GM21619 (cell line): ENCODE measurements at regions not wholly inside any gene's neighbourhood (a gene's known extent, or its start where the extent isn't known, plus 50 kb on each side); places are given as distances from the start of the nearest gene placed in this dataset.

Experiments
- ATAC-seq: cut with Tn5 transposase; IDR thresholded peaks from one replicate; pipeline ENCODE4 v1.9.1; 2021; ENCODE audit not compliant: unreplicated experiment

- no peak for ATAC-seq
These were observed 268.2 kb downstream of the TENT5A start for GRCh38 chr6:81484251-81484650.

DNA sequence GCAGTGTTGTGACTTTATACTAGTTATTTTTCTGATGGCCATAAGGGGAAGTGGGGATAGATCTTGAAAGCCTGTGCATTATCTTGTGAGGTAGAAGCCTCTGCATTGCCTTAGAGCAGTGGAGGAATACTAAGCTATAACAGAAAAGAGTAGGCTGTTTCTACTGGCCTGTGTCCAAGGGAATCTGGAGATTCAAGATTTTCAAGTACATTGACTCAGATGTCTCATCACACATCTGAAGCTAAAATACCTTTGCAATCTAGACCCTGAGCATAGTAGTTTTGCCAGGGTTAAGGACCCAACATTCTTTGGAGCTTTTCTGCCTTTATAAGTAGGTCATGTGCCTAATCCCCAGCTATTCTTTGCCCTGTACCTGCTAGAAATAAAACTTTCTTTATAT, 272.3 kb downstream of the TENT5A start:
- ATAC-seq: no peak

- ATAC-seq: no peak
These were observed 275.6 kb downstream of the TENT5A start for GRCh38 chr6:81476881-81477280.

GRCh38 chr6:81475646-81476045, 276.8 kb downstream of the TENT5A start:
- ATAC-seq: no peak

GRCh38 chr6:81465859-81466258, 286.6 kb downstream of the TENT5A start:
- ATAC-seq: no peak

GRCh38 chr6:81456416-81456815, 296.1 kb downstream of the TENT5A start:
- no peak for ATAC-seq

DNA sequence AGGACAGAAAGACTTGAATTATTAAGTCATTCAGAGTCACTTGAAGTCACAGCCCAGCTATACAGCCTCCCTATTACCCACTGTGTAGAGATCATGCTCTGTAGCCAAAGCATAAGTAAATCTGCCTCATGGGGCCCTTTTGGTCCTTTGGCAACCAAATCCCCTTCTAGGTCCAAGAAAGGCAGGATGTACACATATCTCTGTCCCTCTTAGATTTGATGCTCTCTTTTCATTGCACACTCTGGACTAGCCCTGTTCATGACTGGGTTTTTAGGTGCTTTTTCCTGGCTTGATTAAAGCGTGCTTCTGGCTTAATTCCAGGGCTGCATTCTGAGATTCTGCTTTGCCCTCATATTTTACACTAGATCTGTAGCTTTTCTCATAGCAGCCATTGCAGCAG, 296.8 kb downstream of the TENT5A start:
- ATAC-seq: no peak

GRCh38 chr6:81451787-81452186, 300.7 kb downstream of the TENT5A start:
- peak; percentile 97 for ATAC-seq

- ATAC-seq: no peak
These were observed 302.3 kb downstream of the TENT5A start for GRCh38 chr6:81450180-81450579.

- ATAC-seq: no peak
These were observed 306.0 kb downstream of the TENT5A start for GRCh38 chr6:81446509-81446908.

- no peak for ATAC-seq
These were observed 313.1 kb downstream of the TENT5A start for GRCh38 chr6:81439417-81439816.

DNA sequence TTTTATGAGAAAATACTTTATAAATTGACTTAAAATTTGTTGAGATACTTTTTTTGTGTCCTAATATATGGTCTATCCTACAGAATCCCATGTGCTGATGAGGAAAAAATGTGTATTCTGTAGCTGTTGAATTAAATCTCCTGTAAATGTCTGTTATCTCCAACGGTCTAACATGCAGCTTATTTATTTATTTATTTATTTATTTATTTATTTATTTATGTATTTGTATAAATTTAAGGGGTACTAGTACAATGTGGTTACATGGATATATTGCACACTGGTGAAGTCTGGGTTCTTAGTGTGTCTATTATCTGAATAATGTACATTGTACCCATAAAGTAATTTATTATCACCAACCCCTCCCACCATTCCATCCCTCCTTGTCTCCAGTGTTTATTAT, 315.5 kb downstream of the TENT5A start:
- no peak for ATAC-seq

DNA sequence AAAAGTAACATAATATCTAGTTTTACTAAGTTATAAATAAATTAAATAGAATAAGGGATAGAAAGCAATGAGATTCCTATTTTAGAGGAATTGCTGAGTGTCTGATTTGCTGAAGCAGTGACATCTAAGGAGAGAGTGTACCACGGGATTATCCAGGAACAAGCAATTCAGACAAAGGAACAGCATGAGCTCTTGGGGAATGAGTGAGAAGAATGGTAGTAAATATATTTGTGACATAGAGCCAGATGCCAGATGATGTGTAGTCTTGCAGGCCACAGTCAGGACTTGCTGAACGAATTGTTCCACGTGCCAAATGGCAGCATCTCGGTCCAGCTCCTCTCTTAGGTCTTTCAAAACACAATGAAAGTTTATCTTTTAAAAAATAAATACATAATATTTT, 339.2 kb downstream of the TENT5A start:
- no peak for ATAC-seq

- no peak for ATAC-seq
These were observed 350.4 kb downstream of the TENT5A start for GRCh38 chr6:81401970-81402690.

DNA sequence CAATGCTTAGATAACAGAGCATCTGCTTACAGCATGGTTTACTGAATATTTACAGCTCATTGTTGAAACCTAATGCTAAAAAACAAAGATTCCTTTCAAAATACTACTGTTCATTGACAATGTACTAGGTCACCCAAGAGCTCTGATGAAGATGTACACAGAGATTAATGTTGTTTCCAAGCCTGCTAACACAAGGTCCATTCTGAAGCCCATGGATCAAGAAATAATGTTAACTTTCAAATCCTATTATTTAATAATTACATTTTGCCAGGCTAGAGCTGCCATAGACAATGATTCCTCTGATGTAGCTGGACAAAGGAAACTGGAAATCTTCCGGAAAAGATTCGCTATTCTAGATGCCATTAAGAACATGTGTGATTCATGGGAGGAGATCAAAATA, 355.6 kb downstream of the TENT5A start:
- no peak for ATAC-seq

DNA sequence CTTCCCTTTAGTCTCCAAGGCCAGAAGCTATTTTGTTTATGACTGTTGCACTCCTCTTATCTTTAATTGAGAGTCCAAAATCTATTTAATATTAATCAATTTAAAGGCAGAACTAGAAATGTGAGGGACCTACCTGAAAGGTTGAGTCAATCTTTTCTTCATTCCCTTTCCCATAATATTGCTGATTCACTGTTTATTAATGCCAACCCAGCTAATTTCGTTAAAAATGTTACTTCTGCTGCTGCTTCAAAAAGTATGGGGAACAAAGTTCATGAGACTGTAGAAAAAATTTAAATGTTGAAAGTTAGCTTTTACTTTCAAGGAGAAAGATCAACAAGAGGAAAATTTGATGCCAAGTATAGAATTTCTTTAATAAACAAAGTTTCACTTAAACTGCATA, 365.3 kb downstream of the TENT5A start:
- no peak for ATAC-seq

DNA sequence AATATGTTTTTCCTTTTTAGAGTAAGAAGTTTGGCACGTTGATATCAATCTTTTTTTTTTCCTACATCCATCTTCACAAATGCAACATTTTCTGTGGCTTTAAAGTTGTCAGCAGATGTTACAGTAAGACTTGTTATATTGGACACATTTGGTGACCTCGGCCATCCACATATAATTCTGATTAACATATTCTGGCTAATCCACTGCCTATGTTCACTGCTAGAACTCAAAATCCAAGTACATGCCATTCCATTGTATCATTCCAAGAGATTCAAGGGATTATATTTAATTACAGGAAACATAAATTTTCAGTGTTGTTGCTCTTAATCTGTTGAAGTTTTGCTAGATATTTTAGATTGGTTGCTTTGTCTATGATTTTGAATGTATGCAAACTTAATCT, 367.6 kb downstream of the TENT5A start:
- no peak for ATAC-seq

DNA sequence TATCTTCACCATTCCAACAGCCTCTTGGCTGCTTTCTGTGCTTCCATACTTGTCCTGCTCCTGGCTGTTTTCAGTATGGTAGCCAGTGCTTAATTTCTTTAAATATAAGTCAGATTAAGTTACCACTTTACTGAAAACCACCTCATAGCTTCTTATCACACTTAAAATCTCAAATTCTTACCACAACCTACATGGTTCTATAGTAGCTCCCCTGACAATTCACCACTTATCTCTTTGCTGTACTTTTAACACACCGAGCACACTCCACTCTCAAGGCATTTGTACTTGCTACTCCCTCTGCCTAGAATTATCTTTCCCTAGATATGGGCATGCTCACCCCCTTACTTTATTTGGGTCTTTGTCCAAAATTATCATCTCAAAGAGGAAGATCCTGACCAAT, 369.0 kb downstream of the TENT5A start:
- no peak for ATAC-seq

DNA sequence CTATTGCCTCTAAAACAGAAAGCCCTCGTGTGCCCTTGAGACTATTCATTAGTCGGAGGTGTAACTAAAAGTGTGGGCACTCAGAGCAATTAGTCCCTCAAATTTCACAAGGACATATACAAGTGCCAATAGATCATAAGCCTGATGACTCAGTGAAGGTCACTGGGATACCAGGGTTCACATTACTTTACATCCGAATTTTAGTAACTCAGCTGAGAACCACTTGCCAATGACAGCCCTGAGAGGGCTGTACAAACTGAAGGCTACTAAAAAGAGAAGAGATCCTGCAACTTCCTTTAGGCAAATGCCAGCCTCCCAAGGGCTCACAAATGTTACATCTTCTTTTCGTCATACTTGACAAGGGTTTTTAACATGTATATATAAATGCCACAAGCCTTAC, 369.6 kb downstream of the TENT5A start:
- ATAC-seq: no peak

- ATAC-seq: no peak
These were observed 371.0 kb downstream of the TENT5A start for GRCh38 chr6:81381382-81381916.

DNA sequence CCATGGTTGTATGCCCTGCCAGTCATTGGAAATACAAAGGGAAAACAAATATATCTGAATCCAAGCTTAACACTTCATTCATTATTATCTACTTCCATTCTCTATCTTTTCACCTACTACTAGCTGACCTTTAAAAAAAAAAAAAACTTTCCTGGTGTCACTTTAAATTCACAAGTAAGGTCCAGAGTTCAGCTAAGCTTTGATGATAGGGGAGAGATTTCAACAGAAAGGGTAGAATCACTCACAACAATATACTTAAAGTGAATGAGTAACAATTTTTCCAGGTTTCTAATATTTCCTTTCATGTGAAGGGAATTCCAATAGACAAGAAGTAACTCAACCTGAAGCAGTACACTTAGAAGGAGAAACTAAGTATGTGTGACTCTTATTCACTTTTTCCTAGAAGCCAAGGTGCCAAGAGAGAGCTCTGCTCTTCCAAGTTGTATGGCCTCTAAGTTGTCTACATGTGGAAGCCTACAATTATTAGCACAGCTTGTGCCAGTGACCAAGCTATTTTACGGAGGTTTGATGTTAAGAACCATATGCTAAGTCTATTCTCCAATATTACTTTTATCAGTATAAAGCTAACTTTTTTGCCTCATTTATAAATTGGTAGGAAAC, 371.7 kb downstream of the TENT5A start:
- ATAC-seq: no peak

GRCh38 chr6:81376745-81377144, 375.7 kb downstream of the TENT5A start:
- no peak for ATAC-seq

DNA sequence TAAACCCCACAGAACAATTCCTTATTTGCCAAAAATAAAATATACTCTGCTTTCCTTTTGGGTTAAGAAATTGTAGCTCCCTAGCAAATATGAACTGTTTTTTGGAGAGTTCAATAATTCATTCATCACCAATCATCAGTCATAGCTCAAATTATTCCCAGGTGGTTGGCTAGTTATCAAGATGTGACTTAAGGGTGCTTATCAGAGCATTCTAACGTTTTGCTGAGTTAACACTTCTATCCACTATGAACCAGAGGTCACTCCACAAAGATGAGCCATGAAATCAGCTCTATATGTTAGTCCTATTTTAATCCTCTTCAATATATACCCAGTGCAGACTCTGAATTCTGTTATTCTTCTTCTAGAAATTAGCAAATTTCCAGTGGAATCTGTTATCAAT, 379.1 kb downstream of the TENT5A start:
- no peak for ATAC-seq
